GM19240 (cell line): ENCODE measurements at regions not wholly inside any gene's neighbourhood (a gene's known extent, or its start where the extent isn't known, plus 50 kb on each side); places are given as distances from the start of the nearest gene placed in this dataset.
"Not testable (repeated sequence)": the region's sequence is repeated elsewhere in the genome, so short reads cannot be mapped to it uniquely, and the experiment has no call there.

ENCODE experiments used
- DNase-seq: peaks from one replicate; pipeline ENCODE4 v3.0.0; 2011; ENCODE audit warnings: low spot score; ENCODE audit not compliant: insufficient read length

DNA sequence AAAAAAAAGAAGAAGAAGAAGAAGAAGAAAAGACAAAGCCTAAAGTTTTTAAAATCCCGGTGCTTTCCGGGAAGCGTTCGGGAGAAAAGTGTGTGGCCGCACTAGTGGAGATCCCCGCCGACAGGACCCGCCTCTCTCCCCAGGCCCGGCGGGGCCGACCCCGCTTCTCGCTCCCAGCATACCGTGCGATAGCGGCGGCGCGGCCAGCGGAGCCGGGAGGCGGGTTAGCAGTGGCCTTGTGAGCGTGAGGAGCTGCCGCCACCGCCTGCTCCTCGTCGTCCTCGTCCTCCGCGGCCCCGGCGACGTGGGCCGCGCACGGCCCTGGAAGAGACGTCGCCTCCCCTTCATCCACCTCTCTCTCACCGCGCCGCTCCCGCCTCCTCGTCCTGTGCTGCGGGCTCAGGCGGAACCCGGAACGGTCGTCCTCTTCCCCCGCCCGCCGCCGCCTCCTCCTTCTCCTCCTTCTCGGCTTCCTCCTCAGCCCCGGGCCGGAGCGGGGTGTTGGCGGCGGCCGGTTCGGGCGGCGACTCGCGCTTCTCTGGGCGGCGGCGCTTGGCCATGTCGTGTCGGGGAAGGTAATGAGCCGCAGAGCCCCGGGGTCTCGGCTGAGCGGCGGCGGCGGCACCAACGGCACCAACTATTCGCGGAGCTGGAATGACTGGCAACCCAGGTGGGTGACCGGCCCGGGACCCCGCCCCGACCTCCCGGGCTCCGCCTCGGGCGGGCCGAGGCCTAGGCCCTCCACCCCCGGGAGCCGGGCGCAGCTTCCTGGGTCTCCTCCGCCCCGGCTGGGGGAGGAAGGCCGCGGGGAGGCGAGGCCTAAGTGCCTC lies 62.6 kb upstream of the CDR2 start:
- peak; percentile 21 for DNase-seq

DNA sequence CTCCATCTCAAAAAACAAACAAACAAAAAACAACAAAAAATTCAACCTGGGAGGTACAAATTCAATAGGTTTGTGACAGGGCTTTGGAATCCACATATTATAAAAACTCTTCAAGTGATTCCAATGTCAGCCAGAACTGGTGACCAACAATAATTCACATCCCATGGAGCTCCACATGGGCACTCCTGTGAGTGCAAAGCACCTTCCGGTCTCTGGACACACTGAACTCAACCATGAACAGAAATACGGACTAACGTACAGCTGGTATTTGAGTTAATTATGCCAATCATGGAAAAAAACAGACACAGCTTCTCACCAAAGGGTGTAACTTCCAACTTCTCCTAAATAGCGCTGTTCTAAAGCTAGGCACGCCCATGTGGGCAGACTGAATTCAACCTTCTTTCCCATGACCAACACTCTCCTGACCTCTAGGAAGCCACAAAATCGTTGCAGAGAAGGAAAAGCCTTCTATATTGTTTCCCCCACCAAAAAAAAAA lies 62.0 kb upstream of the CDR2 start:
- not testable (repeated sequence) for DNase-seq

DNA sequence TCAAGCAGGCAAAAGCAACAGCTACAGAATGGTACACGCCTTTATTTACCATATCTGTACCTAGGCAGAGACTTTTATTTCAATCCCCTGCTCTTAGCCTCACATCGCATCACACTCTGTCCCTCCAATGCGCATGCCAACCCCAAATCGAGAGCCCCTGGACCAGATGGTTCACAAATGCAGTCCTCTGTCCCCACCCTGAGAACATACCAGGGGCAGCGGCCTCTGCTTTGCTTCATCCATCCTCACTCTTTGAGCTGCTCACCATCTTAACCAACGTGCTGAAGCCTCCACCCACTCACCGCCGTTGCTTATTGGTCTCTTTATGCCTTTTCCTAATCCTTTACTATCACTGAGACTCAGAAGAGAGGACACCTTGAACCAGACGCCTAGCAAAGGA lies 56.9 kb upstream of the CDR2 start:
- not testable (repeated sequence) for DNase-seq

DNA sequence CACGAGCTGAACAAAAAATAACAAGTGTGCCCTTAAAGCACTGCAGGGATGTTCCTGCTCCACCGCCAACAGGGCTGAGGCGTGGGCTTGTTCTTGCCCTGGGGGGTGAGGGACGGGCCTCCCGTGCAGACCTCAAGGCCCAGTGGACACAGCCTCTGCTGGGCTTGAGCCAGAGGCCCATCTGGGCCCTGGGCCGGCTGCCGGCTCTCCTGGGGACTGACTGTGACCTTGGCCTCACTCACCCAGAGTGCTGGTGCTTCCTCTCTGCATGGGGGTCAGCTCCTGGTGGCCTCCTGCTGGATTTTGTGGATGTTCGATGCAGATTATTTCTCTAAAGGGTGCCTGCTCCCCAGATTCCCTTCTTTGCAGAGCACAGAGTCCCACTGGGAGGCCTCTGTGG lies 54.2 kb upstream of the CDR2 start:
- no peak for DNase-seq

DNA sequence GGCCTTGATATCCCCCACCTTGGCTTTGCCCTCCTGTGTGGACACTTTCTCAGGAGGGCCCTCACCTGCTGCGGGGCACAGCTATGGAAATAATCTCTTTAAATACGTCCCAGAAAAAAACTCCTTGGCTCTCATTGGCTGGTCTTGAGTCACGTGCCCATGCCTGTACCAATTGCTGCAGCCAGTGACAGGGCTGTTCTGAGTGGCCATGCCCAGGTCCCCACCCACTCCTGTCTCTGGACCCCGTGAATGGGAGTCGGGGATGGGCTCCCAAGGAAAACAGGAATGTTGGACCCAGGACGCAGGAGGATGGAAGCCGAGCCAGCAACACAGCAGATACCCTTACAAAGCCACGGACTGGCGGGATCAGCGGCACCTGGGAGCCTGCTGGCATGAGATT lies 53.1 kb upstream of the CDR2 start:
- DNase-seq: no peak

DNA sequence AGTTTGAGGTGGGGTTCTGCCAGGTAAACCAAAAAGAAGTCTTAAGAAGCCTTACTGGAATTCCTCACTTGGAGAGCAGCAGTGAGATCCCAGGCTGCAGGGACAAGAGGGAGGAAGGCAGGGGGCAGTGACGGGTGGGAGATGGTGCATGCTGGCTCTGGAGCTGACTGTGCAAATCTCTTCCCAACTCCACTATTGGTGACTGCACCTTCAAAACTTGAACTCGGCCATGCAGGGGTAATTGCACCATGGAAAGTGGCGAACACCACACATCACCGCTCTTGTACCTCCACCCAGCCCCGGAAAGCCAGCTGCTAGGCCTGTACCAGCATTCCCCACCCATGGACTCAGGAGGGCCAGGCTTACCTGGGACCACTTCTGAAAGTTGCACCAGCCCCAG lies 51.4 kb upstream of the CDR2 start:
- DNase-seq: no peak

DNA sequence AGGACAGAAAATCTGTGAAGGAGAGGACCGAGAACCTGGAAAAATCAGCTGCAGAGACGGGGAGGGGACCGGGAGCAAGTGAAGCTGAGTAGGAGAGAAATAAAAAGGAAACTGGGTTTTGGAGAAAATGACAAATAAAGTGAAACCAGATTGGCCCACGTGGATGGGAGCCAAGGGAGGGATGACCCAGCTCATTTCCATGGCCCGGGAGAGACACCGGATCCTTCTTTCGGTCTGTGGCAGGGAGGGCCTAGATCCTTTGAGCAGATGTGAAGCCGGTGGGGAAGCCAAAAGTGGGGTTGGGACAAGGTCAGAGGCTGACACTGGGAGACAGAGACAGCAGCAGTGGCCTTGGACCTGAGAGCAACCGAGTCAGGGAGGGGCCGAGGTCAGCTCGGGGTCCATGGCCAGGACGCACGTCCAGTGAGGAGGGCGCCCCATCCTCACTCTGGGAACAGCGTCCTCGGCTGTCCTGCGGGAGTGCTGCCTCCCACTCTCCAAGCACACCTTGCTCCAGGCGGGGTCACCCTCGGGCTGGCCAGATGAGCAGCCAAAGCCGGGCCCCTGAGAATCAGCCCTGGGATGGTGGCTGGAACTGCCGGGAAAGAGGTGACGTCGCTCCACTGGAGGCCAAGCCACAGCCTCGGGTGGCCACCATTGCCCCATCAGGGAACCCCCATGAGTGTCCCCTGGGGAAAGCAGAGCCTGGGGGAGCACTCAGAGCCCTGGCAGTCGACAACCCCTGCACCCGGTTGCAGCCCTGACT lies 50.8 kb upstream of the CDR2 start:
- no peak for DNase-seq

DNA sequence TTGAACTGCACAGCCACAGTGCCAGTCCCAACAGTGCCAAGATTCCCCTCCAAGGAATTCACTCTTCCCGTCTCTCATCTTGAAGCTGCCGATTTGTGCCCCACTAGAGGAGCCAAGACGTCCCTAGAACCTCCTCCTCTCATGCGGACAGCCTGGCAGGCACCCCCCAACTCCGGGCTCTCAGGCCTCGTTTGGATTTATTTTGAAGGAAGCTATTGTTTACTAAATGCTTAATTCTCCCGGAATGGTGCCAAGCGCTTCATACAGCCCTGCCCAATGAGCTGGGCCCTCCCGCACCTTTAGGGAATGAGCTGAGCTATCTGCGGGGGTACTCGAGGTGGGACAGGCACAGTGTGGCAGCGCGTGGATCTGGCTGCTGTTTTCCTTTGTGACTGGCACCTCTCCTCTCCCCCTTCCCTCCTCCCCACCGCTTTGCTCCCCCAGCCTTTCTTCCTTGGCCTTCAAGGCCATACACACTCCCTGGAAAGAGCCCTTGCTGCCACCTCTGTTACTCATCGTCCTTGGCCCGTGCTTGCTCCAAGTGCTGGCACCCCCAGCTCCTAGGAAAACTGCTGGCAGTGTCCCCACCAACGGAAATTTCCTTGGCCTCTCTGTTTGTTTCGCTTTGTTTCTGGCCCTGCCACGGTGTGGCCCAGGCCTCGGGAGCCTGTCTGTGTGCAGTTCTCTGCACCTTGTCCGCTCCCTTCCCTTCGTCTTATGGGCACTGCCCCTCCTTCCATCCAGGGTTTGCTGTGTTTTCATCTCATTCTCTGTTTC lies 49.9 kb upstream of the CDR2 start:
- DNase-seq: no peak
